ENCODE measurements at regions not wholly inside any gene's neighbourhood (a gene's known extent, or its start where the extent isn't known, plus 50 kb on each side); places are given as distances from the start of the nearest gene placed in this dataset.

- Histone ChIP-seq H3K36me3 (ENCODE audit: control insufficient read depth, low read length) (no peaks in the 10 kb centered on the region), H3K4me1 (ENCODE audit: control insufficient read depth, low read length) (no peaks in the 10 kb centered on the region), H3K27ac (ENCODE audit: low read depth, low read length) (no peak overlapping the region), H3K27me3 (ENCODE audit: control insufficient read depth, low read length) (peaks cover 4% of the 10 kb centered on the region), H3K9me2 (replicated peaks; ENCODE audit: control insufficient read depth, low read length) (no peaks in the 10 kb centered on the region), H3K4me3 (ENCODE audit: low read length) (no peak overlapping the region), H3K4me2 (ENCODE audit: low read length) (no peak overlapping the region), H3F3A (ENCODE audit: control insufficient read depth, insufficient read depth) (no peaks in the 10 kb centered on the region), H3K79me2 (ENCODE audit: control insufficient read depth, low read length) (no peaks in the 10 kb centered on the region), H3K9me3 (ENCODE audit: control insufficient read depth, insufficient read depth, low read length) (no peaks in the 10 kb centered on the region), H4K20me1 (ENCODE audit: control insufficient read depth, insufficient read depth, low read depth, low read length) (no peaks in the 10 kb centered on the region)
- TF ChIP-seq, protein P1, sequence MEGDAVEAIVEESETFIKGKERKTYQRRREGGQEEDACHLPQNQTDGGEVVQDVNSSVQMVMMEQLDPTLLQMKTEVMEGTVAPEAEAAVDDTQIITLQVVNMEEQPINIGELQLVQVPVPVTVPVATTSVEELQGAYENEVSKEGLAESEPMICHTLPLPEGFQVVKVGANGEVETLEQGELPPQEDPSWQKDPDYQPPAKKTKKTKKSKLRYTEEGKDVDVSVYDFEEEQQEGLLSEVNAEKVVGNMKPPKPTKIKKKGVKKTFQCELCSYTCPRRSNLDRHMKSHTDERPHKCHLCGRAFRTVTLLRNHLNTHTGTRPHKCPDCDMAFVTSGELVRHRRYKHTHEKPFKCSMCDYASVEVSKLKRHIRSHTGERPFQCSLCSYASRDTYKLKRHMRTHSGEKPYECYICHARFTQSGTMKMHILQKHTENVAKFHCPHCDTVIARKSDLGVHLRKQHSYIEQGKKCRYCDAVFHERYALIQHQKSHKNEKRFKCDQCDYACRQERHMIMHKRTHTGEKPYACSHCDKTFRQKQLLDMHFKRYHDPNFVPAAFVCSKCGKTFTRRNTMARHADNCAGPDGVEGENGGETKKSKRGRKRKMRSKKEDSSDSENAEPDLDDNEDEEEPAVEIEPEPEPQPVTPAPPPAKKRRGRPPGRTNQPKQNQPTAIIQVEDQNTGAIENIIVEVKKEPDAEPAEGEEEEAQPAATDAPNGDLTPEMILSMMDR (IDR thresholded peaks at IDR 0.05; ENCODE audit: low read depth, low read length, poor library complexity, severe bottlenecking), result no peak
These were observed 65.4 kb downstream of the RDH14 start for GRCh38 chr2:18495058-18495457.

- Histone ChIP-seq H3K9me2 (replicated peaks; ENCODE audit: control insufficient read depth, low read length) (no peaks in the 10 kb centered on the region), H3K27me3 (ENCODE audit: control insufficient read depth, low read length) (peaks cover 4% of the 10 kb centered on the region), H3K4me2 (ENCODE audit: low read length) (no peak overlapping the region), H4K20me1 (ENCODE audit: control insufficient read depth, insufficient read depth, low read depth, low read length) (no peaks in the 10 kb centered on the region), H3K9me3 (ENCODE audit: control insufficient read depth, insufficient read depth, low read length) (no peaks in the 10 kb centered on the region), H3K27ac (ENCODE audit: low read depth, low read length) (no peak overlapping the region), H3F3A (ENCODE audit: control insufficient read depth, insufficient read depth) (no peaks in the 10 kb centered on the region), H3K4me3 (ENCODE audit: low read length) (no peak overlapping the region), H3K4me1 (ENCODE audit: control insufficient read depth, low read length) (no peaks in the 10 kb centered on the region), H3K79me2 (ENCODE audit: control insufficient read depth, low read length) (no peaks in the 10 kb centered on the region), H3K36me3 (ENCODE audit: control insufficient read depth, low read length) (no peaks in the 10 kb centered on the region)
- TF ChIP-seq, protein P1 (IDR thresholded peaks at IDR 0.05; ENCODE audit: low read depth, low read length, poor library complexity, severe bottlenecking), result no peak
- no peak for TF ChIP-seq EZH2phosphoT487 (IDR thresholded peaks at IDR 0.05; ENCODE audit: borderline replicate concordance, low read length)
These were observed 67.7 kb downstream of the RDH14 start for GRCh38 chr2:18492721-18493120.

DNA sequence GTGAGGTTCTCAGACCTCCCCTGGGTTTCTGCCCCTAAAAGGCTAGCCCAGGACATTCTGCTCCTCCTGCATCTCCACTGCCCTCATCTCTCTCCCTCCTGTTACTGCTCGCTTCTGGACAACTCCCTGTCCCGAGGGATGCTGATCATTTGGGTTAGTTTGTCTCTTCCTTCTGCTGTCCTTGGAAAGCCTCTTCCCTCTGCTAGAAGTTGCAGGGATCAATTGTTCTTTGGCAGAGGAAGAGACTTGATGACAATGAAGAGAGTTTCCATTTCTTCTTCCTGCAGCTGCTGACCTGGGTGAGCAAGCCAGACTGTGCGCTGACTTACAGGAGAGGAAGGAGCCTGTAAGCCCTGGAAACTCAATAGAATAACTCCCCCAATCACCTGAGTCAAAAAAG, 68.9 kb downstream of the RDH14 start:
- H3K36me3 ChIP-seq (ENCODE audit: control insufficient read depth, low read length), result no peaks in the 10 kb centered on the region

More for the DNA sequence above, 68.9 kb downstream of the RDH14 start:
- Histone ChIP-seq H3K9me2 (replicated peaks; ENCODE audit: control insufficient read depth, low read length) (no peaks in the 10 kb centered on the region), H3K79me2 (ENCODE audit: control insufficient read depth, low read length) (no peaks in the 10 kb centered on the region), H3K4me2 (ENCODE audit: low read length) (no peak overlapping the region), H3K4me1 (ENCODE audit: control insufficient read depth, low read length) (no peaks in the 10 kb centered on the region), H3K27me3 (ENCODE audit: control insufficient read depth, low read length) (peaks cover 4% of the 10 kb centered on the region), H3K27ac (ENCODE audit: low read depth, low read length) (no peak overlapping the region), H4K20me1 (ENCODE audit: control insufficient read depth, insufficient read depth, low read depth, low read length) (no peaks in the 10 kb centered on the region), H3F3A (ENCODE audit: control insufficient read depth, insufficient read depth) (no peaks in the 10 kb centered on the region), H3K4me3 (ENCODE audit: low read length) (no peak overlapping the region), H3K9me3 (ENCODE audit: control insufficient read depth, insufficient read depth, low read length) (no peaks in the 10 kb centered on the region)
- TF ChIP-seq, protein P1 (IDR thresholded peaks at IDR 0.05; ENCODE audit: low read depth, low read length, poor library complexity, severe bottlenecking), result no peak
- no peak for TF ChIP-seq EZH2phosphoT487 (IDR thresholded peaks at IDR 0.05; ENCODE audit: borderline replicate concordance, low read length)
